HG03139 (cell line): ENCODE measurements at regions not wholly inside any gene's neighbourhood (a gene's known extent, or its start where the extent isn't known, plus 50 kb on each side); places are given as distances from the start of the nearest gene placed in this dataset.

Experiments
- ATAC-seq: cut with Tn5 transposase; IDR thresholded peaks from one replicate; pipeline ENCODE4 v1.9.1; 2021; ENCODE audit not compliant: unreplicated experiment

DNA sequence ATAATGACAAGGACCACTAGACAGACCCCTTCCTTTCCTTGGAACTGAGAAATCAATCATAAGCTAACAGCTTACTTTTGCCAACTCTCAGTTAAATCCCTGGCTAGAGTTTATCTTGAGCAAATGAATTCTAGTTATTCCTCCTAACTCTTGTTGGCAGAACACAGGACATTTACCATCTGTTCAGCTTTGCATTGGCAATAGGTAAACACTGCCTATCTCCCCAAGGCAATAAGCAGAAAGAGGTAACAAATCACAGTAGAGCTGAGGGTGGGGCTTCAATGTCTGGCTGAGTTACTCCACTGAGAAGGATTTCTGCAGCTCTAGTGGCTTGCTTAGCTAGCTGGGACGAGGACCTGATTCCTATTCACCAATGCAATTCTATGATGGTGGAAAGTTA, 503.3 kb upstream of the GRIA1 start:
- ATAC-seq: no peak

DNA sequence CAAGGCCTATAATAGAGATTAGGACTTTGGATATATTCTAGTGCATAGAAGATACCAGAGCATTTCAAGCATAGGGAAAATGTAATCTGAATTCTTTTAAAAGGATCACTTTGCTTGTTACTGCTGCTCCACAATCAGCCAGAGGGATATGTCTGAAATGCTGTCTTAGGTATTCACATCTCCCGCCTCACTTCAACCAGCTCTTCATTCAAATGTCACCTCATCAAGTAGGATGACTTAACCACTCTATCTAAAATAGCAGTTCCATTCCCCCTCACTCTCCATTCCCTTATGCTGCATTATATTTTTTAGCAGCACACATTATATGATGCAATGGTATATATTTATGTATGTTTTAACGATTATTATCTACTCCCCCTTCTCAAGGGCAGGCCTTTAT, 500.3 kb upstream of the GRIA1 start:
- ATAC-seq: no peak

DNA sequence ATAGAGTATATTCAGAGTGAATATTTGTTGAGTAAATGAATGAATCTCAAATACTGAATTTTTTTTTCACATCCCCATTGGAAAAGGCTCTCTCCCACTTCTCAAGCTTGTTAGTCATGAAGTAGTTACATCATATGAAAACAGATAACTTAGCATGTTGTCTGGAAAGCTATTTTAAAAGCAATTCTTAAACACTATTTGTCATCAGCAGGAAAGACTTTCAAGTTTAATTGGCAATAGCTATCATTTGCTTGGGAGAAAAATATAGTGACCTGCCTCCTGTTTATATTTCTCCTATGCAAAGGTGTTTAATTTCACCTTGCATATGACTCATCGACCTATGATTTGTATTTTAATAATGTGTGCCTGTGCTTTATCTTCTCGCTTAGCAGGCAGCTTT, 499.8 kb upstream of the GRIA1 start:
- no peak for ATAC-seq

DNA sequence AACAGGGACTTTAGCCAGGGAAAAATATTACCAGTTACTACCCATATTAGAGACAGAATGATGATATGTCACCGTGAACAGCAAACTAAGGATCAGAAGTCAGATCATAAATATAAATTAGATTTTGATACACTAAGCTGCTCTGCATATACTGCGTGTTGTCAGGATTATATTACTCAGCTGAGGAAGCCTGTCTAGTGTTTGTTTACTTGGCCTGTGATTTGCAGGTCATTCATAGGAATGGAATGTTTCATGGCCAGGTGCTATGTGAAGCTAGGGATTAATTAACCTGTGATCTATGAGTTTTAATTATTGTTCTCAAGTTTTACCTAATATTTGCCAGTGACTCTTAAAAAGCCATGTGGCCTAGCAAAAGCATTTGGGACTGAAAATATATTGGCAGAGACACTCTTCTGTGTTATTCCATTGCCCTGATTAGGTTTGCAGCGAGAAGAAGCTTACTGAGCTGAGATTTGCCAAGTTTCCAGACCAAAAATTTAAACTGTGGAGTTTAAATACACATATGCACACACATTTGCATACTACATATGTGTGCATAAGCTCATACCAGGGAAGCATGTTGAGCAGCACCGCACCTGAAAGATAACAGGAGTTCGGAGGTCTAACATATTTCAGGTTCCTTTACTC, 496.3 kb upstream of the GRIA1 start:
- ATAC-seq: no peak

DNA sequence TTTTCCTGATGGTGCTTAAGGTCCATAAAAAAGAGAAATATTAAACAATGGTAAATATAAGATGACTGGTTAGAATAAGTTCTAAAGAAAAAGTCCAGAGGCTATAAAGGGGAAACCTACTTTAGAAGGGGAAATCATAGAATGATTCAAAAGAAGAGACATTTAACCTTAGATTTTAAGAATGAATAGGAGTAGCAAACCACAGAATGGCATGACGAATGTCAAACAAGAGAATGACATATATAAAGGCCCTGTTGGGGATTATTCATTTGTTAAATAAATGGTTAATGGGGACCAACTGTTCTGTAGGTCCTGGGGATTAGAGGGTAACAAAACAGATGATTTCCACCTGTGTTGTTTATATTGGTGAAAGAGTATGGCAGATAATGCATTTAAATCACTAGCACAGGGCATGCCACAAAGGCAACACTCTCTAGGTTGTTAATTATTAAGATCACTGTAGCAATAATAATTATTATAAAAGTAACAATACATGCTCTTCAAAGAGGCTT, 495.2 kb upstream of the GRIA1 start:
- no peak for ATAC-seq

DNA sequence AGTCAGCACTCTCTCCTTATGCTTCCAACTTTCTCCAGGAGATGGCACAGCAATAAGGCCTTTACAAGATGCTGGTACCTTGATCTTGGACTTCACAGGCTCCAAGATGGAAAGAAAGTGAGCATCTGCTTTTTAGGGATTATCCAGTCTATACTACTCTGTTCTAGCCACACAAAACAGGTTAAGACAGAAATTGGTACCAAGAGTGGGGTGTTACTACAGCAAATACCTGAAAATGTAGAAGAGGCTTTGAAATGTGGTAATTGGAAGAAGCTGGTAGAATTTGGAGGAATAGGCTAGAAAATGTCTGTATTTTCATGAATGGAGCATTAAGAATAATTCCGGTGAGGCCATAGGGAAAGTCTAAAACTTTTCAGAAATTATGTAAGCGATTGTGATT, 484.8 kb upstream of the GRIA1 start:
- ATAC-seq: no peak

DNA sequence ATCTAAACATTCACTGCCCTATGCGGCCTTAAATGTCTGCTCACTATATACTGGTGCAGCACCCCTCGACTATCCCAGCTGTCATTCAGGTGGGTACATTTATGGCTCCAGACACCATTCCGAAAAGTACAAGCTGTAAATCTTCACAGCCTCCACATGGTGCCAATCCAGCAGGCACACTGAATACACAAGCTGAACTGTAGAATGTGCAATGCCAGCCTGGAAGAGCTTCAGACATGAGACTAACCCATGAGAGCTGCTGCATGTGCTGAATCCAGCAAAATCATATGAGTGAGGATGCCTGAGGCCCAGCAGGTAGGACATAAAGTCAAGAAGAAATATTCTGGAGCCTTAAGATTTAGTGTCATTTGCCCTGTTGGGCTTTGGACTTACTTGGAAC, 483.8 kb upstream of the GRIA1 start:
- no peak for ATAC-seq

DNA sequence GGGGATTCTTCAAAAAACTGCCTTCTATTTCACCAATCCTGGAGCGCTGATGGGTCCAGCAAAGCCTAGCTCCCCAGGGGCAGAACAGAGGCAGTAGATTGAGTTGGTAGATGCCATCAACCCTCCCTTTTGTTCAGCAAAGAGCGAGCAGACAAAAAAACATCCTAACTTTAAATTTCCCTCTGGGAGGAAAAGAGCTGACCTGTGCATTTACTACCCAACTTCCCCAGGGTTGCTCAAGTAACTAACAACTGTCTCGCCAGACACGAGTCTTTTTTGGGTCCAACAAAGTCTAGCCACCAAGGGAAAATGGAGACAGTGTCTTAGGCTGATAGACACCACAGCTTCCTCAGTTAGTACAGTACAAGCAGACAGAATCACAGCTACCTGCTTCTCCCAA, 476.3 kb upstream of the GRIA1 start:
- no peak for ATAC-seq

DNA sequence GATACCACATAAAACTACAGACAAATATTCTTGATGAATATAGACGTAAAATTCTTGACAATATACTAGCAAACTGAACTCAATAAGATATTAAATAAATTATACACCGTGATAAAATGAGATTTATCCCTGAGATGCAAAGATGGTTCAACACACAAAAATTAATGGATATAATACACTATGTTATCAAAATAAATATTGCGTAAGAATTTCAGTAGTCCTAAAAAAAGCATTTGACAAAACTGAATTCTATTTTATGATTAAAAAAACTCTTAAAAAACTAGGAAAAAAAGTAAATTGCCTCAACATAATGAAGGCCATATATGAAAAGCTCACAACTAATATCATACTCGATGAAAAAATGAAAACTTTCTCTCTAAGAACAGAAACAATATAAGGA, 472.3 kb upstream of the GRIA1 start:
- ATAC-seq: no peak

DNA sequence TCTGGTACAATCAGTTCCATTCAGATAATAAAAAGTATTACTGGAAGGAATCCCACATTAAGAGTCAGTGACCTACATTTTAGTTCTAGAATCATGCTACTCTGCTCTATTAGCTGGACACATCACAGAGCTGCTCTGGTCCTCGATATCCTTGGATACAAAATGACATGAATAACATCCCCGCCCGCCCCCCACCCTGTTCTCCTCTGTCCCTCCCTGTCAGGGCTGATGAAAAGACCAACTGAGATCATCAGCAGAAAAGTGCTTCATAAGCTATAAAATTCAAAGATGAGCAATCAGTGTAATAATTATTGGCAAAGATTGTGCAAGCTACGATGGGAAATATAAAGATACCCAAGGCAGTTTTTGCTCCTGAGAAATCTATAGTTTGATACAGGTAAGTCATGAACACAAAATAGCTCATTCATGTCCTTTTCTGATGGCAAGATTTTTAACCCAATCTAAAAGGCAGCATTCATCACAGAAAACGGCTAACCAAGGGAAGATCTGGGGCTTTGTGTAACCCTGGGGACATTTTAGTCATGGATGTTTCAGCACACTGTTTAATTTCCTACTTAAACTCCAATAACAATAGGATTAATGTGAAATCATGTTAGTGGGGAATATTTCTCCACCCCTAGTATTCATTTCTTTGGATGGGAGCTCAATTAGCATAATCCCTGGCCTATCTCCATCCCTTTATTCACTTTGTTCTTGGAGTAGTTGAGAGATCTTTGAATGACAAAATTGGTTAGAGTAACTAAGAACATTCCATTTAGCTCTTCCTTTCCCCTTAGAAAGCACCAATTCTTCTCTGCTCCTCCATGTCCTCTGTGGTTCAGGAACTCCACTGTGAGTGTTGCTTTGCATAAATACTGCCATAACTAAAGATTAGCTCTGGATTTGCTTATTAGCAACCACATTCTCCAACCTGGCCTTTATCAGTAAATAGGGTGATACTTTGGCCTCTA, 459.4 kb upstream of the GRIA1 start:
- ATAC-seq: no peak

DNA sequence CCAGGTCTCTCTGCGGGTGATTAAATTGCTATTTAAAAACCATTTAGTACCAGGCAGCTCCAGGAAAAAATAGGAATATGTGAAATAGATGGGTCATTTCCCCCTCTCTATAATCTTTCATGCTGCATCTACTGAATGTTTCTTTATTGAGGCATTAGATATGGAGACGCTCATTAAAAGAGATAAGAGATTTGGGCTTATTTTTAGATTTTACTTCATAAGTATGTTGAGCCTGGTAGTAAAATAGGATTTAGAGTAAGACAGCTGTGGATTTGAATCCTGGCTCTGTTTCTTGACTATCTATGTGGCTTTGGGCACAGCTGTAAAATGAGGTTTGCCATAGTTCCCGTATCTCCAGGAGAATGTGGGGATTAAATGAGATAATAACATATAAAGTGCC, 451.0 kb upstream of the GRIA1 start:
- ATAC-seq: no peak

DNA sequence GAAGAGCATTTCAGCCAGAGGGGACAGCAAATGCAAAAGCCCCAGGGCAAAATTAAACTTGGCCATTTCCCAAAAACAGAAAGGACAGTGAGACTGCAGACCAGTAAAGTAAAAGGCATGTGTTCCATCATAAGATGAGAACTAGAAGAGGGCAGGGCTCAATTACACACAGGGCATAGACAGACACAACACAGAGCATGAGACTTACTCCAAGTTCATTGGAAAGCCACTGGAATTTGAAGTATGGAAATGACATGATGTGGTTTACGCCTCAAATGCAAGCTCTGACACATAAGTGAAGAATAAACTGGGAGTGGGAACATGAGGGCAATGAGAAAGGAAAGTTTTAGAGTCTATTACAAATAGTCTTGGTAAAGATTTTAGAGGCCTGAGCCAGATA, 446.6 kb upstream of the GRIA1 start:
- ATAC-seq: no peak

DNA sequence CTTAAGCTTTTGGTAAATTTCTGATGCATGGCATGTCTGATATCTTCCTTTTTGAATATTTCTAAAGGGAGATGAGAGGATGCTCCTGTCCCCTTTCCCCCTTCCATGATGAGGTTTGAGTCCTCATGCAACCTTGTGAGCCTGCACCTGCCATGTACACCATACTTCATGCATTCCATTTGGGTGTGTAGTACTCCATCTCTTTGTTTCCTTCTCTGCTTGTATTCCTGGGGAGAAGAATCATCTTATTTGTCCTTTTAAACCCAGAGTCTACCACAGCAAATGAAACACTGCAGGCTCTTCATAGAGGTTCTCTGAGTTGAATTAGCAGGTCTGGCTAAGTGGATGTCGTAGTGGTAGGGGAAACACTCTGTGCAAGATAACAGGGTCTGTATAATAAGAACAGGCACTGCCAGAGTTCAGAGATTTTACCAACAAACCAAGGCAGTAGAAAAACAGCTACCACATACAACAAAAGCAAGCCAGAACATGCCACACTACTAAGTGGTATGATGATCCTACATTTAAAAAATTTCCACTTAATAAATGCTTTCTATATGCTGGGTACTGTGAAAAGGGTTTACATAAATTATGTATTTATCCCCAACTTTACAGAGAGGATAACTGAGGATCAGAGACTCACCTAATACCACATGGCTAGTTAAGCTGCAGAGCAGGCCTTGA, 439.8 kb upstream of the GRIA1 start:
- ATAC-seq: no peak

DNA sequence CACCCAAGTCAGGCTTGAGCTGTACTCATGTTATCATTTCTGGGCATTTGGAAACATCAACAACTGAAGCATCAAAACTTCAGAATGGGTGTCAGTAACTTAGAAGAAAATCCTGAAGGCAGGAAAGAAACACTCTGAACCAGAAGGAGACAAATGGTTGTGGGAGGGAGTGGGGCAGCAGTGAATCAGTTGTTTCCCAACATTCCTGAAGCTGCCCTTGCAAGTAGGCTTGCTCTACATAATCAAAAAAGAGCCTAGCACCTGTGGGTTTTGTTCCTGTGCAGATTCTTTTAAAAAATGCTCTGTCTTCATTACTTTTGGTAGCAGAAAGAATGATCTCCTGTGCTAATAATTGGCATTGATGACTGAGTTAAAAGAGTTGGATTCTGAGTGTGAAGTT, 424.2 kb upstream of the GRIA1 start:
- no peak for ATAC-seq

DNA sequence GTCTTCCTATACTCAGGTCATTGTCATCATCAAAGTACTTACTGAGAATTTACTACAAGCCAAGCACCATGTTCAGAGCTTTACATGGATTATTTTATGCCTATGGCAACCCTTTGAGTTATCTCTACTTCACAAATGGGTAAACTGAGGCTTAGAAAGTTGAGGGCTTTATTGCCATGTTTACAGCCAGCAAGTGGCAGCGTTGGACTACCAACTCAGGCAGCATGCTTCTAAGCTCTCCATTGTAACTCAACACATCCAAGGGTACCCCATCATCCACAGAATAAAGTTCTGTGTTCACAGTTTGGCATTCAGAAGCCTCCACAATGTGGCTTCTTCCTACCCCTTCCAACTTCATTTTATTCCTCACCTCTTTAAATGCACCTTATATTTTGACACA, 422.6 kb upstream of the GRIA1 start:
- no peak for ATAC-seq

DNA sequence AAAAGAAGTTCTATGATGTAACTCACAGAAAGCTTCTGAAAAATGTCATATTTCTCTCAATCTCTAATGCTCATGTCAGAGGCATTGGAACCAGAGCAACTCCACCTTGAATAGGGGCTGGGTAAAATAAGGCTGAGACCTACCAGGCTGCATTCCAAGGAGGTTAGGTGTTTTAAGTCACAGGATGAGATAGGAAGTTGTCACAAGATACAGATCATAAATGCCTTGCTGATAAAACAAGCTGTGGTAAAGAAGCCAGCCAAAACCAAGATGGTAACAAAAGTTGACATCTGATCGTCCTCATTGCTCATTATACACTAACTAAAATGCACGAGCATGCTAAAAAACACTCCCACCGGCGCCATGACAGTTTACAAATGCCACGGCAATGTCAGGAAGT, 411.1 kb upstream of the GRIA1 start:
- ATAC-seq: no peak

DNA sequence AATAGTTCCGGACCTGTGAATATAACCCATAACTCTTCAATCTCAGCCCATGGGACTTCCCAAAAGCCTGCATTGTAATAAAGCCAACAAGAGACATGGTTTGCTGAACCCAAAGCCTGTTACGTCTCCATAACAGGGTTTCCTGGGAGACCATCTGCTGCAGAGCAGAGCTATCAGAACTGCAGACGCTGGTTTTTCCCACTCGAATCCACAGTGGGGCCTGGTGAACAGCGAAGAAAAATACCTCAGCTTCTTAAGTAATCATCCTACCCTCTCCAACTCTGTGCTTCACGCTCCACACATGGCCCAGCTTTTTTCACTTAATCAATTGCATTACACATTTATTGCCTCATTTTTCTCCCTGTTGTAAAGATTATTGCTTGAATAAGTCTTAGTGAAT, 409.5 kb upstream of the GRIA1 start:
- no peak for ATAC-seq

DNA sequence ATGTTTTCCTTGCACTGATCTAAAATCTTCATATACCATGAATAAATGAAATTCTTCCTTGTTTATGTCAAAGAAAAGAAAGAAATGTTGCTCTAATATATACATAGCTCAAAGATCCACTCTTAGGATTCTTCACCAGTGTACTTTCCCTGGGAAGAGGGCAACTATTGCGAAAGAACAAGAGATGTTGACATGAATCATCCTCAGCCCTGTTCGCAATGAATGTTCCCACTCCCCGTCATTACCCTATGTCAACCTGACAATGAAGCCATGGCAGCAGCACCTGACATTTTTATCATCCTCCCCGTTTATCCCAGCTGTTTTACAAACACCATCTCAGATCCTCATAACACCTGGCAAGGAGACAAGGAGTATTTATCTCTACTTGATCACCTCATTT, 409.1 kb upstream of the GRIA1 start:
- ATAC-seq: no peak

DNA sequence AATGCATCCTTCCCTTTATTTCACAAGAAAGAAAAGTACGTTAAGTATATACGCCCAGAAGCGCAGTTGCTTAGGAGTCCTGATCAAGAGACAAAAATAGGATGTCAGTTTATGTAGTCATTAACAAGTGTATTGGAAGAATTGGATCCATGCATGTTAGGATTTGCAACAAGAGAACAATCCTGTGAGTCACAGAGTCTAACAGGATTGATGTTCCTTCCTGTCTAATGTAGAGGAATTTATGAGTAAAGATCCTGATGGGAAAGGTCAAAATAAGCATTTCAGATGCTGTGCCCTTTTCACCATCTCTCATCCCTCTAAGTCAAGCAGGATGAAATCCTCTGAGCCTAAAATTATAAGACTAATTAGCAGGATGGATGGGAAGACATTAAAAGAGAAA, 406.0 kb upstream of the GRIA1 start:
- no peak for ATAC-seq

DNA sequence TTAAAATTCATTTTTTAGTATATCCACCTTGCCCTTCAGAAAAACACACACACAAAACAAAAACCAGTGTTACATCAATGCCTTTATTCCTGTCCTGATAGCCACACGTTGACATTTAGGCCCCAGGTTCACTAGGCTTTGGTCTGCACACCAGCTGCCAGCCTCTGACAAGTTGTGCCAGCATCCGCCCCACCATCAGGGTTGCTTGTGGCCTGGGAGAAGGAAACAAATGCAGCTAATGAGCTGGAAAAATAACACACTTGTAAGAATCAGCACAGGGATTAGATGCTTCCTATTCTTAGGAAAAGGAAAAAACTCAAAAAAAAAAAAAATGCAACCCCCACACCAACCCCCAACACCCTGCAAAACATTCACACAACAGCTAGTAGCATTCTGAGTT, 404.0 kb upstream of the GRIA1 start:
- ATAC-seq: no peak

DNA sequence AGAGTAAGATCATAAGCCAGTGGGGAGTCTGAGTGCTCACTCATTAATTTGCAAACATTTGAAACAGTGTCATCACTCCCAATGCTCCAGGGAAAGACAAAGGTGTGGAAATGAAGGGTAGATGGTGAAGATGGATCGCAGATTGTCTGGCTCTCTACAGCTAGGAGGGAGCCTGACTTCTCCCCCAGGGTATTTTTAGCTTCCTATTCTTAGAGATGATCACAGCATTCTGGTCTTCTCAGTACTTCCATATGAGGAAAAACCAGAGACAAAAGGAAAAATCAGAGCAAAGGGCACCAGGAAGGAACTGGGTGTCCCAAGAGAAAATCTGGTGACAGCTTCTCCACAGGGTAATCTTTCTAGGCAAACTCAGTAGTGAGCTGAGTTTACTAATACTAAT, 401.9 kb upstream of the GRIA1 start:
- no peak for ATAC-seq

DNA sequence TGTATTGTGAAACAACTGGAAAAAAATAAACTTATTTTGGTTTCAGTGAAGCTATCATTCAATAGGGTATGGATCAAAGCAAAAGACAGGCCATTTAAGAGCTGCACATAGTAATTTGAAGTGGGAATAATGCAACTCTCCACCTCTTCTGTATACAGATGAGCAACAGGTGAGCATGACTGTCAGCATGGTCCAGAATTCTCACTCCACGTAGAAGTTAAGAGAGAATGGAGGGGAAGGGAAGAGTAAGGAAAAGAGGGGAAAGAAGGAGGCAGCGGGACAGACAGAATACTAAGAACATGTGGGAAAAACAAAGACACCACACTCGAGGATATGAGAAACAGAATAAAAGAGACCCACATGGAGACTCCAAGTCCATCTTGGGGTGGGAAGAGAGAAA, 396.1 kb upstream of the GRIA1 start:
- ATAC-seq: no peak
